Left cardiac atrium (tissue), 4 donors: ENCODE measurements at regions not wholly inside any gene's neighbourhood (a gene's known extent, or its start where the extent isn't known, plus 50 kb on each side); places are given as distances from the start of the nearest gene placed in this dataset.
"Not testable (repeated sequence)": the region's sequence is repeated elsewhere in the genome, so short reads cannot be mapped to it uniquely, and the experiment has no call there.

Experiments used
- ATAC-seq, 2 donors: fragments of 200-7000 bp; cut with Tn5 transposase; one replicate each; pipeline ENCODE4 v1.9.1; 2020; ENCODE audit warnings: mild to moderate bottlenecking in 2 of 2, moderate library complexity in 2 of 2
- DNase-seq: peaks from one replicate; pipeline ENCODE4 v3.0.0-alpha.2; 2020
- intact Hi-C, 2 donors: fragments of 100-400 bp; cut with DNase I; formaldehyde crosslinking; loops; one replicate each; pipeline versions ENCODE4 v1.14.1 to v1.15.1; 2022 to 2023
- donor health status: DM: no; HTN: yes; CAD: no.
- donor health status: DM: no; HTN: yes; CAD: no; lungs with severe emphysema.
- donor health status: DM: yes; HTN: yes; CAD: no.
- donor health status: Dilated cardiomyopathy.

DNA sequence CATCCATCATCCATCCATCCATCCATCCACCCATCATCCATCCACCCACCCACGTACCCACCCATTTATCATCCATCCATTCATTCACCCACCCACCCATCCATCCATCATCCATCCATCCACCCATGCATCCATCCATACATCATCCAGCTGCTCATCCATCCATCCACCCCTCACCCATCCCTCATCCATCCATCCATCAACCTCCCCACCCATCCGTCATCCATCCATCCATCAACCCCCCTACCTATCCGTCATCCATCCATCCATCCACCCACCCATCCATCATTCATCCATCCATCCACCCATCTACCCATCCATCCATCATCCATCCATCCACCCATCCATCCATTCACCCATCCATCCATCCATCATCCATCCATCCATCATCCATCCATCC lies 306.2 kb upstream of the SFSWAP start:
- DNase-seq (no peak), ATAC-seq (no peak)
- intact Hi-C loops, result no loop called here

DNA sequence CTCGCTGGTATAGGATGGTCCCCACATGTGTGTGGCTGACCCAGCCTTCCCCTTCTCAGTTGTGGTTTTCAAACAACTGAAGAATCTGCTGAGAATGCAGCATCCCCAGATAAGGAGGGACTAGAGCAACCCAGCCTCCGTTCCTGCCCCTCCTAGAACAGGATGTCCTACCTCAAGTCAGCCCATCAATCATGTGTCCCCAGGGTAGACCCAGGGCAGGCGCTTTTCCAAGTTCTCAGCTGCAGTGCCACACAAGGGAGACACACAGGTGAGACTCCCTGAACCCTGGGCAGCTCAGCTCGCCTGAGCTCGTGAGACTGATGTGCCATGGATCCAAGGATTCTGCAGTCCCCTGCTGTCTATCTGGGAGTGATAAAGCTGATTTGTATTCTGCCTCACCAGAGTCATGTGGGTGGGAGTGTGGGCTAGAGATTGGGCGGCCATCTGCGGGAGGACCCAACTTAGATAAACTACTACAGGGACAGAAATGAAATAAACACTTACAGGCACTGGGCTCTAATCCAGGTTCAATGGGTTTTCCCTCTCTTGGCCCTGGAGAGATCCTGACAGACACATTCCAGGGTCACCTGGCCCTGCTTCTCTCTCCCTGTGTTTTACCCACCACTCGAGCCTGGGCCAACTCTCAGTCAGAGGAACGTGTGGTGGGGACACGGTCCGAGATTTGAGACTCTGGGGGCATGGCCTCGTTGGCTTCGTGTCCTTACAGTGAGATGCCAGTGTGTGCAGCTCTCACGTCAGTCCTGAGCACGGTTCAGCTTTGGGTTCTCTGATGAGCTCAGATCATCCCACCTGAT lies 303.5 kb upstream of the SFSWAP start:
- ATAC-seq (no peak), DNase-seq (no peak)
- intact Hi-C loops, result no loop called here

DNA sequence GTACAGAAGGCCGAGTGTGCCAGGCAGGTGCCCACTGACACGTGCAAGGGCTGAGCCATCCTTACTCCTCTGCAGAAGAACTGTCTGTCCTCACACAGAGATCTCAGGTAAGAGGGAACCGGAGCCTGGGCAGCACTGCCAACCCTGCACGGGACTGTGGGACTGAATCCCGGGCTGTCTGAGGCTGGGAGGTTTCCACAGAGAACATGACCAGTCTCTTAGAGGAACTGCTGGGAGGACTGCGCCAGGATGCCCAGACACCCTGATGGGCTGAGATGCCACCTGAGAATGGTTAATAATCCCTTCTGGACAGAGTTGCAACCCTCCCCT lies 302.9 kb upstream of the SFSWAP start:
- DNase-seq (no peak), ATAC-seq (no peak)
- intact Hi-C loops, result no loop called here

DNA sequence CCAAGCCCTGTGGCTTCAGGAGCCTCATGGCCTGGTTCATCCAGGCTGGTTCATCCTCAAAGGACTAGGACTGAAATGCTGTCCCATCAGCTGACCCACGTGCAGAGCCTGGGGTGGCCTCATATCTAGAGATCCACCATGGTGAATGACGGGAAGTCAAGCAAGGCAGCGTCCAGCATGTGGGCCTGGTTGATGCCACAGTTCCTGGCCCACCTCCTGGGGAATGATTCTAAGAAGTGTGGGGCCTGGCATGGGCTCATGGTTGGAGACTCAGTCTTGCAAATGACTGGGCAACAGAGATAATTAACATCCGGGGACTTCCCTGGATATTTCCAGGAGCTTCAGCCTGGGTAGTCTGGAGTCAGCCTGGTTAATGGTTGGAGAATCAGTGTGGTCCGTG lies 302.4 kb upstream of the SFSWAP start:
- intact Hi-C loops, result no loop called here
- DNase-seq (no peak), ATAC-seq (no peak)

DNA sequence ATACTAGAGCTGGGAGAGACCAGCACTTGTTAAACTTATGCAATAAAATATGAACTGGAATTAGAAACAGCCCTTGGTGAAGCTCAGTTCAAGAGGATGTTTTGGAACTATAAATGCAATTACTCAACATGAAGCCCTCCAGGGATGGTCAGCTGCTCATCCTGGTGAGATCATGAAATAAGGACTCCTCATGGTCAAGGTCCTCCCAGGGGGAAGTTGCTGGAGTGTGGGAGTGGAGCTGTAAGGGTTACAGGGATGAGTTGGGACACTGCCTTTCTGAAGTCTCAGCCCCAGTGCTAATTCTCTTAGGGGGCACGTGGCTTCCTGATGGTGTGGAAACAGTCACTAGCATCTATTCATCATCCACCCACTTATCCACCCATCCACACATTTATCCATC lies 301.7 kb upstream of the SFSWAP start:
- DNase-seq, result no peak
- intact Hi-C loops, result no loop called here
- ATAC-seq, result no peak

DNA sequence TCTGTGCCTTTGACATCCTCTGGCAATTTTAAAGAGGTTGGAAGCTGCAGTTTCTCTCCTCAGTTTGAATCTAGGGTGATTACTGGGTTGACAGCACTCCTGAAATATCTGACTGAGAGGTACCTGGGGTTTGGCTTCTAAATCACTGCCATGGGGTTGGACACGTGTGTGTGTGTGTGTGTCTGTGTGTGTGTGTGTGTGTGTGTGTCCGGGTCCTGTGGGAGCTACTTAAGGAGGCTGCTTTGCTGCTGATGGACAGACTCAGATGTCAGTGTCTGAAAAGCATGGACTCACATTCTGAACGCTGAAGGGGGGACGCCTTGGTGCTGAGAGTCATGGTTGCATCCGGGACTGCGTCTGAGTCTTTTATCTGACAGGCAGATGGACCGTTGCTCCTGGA lies 299.1 kb upstream of the SFSWAP start:
- DNase-seq, ATAC-seq, intact Hi-C loops: not testable (repeated sequence)

DNA sequence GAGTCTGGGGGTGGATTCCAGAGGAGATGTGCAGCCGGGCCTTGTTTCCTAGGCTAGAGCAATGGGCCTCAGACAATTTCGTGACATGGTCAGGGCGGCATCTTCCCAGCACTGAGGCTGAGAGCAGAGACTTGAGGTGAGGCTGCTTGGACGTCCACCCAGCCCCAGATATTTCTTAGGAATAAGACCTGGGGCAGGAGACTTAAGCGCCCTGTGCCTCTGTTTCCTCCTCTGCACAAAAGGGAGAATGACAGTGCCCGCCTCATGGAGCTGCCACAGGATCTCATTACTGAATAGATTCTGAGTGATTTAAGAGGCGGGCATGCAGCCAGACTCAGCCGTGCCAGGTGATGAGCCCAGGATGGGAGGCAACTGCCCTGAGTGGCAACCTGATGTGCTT lies 297.9 kb upstream of the SFSWAP start:
- no peak for DNase-seq
- no peak for ATAC-seq
- intact Hi-C loops, result no loop called here

DNA sequence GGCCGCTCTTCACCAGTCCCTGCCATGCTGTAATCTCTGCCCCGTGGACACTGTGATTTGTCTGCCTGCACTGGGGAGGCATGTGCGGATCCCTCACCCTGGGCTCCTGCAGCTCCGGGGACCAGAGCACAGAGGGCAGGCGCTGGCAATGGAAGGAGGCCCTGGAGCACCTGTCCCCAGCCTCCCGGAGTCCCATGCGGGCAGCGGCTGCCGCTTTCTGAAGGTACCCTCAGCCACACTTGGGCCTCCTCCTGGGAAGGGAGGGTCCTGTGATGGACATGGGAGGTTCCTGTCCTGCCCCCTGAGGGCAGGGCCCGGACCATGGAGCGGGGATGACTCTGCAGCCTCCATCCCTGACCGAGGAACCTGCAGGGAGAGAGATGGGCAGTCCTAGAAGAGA lies 297.4 kb upstream of the SFSWAP start:
- DNase-seq, result no peak
- intact Hi-C loops, result no loop called here
- ATAC-seq, result no peak

DNA sequence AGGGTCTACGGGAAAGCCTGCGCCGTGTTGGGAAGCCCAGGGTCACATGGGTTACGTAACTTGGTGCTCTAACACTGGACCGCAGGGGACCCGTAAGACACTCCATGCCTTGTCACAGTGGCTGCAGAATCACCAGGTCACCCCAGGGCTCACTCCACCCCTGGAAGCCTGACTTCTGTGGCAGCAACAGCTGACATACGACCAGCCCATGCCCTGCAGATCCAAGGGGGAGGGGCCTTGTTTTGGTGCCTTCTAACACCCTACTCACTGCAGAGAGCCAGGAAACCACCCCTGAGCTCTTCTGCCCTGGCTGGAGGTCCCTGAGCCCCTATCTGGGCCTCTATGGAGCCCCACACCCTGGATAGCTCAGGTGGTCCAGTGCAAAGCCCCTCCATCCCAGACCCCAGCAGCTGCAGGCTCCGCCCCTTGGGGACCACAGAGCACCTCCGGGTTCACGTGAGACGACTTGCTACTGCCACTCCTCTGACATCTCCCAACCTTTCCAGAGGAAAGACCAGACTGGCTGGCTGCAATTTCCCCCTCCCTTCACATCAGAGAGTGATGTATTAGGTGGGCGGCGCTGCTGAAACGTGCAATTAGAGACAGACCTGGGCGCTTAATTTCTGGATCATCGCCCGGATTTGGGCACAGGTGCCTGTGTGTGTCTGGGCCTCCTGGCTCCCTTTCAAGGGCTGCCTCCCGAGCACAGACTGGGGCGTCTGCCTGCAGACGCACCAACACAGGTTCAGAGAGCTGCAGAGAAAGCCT lies 296.6 kb upstream of the SFSWAP start:
- ATAC-seq, intact Hi-C loops: not testable (repeated sequence)

DNA sequence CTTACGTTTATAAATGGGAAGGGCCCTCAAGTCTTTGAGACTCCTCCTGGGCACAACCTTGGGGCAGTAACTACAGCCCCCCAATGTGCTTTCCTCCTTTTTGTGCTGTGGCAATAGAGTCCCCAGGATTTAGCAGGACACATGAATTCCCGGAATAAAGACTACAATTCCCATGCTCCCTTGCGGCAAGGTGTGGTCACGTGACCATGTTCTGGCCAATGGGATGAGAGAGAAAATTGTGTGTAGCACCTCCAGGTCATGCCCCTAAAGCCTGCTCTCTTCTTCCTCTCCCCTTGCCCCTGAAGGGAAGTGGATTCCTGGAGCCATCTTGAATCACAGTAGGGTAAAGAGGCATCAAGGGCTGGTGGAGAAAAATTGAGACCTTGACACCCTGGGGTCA lies 295.1 kb upstream of the SFSWAP start:
- no peak for DNase-seq
- intact Hi-C loops, result no loop called here
- no peak for ATAC-seq

More for the DNA sequence above, 296.6 kb upstream of the SFSWAP start:
- DNase-seq, result not testable (repeated sequence)

DNA sequence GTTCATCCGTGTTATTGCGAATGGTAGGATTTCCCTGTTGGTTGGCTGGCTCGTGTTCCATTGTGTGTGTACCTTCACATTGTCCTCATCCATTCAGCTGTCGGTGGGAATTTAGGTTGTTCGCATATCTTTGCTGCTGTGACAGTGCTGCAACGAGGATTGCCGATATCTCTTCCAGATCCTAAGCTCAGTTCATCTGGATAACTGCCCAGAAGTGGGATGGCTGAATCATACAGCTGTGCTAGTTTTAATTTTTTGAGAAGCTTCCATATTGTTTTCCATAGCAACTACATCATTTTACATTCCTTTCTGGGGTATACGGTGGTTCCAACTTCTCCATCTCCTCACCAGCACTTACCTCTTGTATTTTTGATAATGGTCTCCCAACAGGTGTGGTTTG lies 292.8 kb upstream of the SFSWAP start:
- ATAC-seq (no peak), DNase-seq (no peak)
- intact Hi-C loops, result no loop called here

DNA sequence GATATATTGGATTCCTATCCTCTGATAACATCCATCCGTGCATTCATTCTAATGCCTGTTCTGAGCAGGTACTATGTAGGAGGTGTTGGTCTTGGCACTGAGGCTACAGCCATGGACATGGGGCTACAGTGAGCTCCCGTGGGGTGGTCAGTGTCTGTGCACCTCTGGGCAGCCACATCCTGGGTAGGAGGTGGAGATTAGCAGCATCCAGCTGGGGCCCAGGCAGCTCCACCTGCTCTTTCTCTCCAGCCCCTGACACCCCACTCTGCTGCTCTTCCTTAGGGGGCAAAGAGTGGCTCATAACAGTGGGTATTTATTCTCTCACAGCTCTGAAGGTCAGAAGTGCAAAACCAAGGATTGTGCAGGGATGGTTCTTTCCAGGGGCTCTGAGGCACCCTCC lies 292.0 kb upstream of the SFSWAP start:
- intact Hi-C loops, result no loop called here
- DNase-seq (no peak), ATAC-seq (no peak)

DNA sequence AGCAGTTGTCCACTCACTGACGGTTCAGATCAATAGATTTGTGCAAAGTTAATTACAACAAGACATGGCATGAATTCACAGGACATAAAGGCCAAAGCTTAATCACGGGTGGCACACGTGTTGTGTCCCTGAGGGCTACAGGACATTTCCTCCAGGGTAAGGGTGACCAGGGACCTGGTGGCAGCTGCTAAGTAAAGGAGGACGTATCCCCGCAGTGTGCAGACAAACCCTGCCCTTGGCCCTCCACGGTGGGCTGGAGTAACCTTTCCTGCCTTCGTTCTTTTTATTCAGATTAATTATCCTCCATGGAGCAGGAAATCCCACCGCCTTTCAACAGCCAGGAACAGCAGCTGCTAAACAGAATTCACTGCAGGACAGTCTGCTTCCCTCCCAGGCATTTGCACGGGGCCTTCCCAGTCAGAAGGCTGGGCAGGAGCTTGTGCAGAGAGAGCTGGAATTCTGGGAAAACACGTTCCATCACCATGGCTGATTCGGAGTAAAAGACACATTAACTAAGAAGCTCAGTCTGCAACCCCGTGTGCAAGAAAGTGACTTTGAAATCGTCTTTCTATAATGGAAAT lies 289.9 kb upstream of the SFSWAP start:
- DNase-seq, result no peak
- ATAC-seq, result no peak
- intact Hi-C loops, result no loop called here

DNA sequence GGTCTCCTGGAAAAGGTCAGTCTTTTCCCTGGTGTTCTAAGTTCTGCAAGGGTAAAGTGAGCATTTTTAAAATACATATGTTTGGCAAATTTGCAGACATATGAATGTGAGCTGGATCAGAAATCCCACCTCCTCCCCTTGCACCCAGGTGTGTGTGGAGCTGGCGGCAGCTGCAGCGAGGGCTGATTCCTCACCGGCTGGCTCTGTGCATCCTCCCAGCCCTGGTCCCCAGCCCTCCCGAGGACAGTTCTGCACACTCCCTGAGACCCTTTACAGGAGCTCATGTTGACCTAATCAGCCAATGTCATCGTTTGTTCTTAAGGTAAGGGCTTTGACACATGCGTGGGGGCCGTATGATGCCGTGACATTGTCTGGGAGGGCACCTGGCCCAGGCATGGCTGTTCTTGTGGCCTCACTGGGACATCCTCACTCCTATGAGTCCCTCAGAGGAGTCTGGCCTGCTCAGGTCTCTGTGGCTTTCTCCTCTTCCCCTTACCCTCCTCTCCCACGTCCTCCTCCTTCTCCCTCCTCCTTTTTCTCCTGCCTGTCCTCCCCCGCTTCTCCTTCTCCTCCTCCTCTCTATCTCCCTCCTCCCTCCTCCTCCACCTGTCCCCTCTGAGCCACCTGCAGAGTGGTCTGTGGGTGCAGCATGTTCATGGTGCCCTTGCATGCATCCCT lies 289.2 kb upstream of the SFSWAP start:
- ATAC-seq (no peak), DNase-seq (no peak)
- intact Hi-C loops, result no loop called here

DNA sequence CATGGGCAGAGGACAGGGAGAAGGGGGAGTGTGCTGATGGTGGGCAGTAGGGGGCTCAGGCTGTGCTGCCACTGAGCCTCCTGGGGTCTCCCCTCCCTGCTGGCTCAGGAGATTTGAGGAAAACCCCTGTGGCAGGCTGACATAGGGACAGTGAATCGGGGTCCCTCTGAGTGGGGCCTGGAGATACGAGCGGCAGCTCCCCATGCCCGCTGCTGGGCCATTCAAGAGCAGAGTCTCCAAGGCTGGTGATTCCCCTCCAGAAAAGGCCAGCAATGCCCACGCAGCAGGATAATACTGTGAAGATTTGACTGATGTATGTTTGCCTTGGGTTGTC lies 288.7 kb upstream of the SFSWAP start:
- intact Hi-C loops, result no loop called here
- no peak for ATAC-seq
- DNase-seq, result no peak

DNA sequence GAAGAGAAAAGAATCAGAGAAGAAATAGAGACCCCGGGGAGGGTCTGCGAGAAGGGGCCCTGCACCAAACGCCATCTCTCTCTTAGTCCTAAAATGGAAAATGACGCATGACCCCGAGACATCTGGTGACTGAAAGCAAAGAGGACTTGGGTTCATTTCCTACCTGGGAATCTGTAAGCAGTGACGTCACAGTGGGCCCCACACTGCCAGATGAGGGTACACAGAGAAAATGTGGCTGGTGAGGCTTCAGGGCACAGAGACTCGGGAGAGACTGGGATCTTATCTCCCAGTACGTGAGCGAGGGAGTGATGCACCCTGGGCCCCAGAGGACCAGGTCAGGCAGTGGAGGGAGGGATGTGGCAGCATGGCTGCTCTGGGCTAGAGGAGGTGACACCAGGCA lies 288.1 kb upstream of the SFSWAP start:
- ATAC-seq (no peak), DNase-seq (no peak)
- intact Hi-C loops, result no loop called here

DNA sequence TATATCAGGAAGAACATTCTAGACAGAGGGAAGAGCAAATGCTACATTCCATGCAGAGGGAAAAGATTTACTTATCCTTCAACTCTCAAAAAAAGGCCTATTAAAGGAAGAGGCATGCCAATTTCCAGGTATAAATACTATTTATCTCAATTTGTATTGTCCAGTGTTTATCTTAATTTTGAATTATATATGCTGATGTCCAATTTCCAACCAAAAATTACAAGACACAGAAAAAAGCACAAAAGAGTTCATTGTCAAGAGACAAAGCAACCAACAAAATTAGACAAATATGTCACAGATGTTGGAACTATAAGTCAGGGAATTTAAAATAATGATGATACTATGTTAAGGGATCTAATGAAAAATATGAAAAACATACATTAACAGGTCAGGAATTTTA lies 286.6 kb upstream of the SFSWAP start:
- DNase-seq (no peak), ATAC-seq (no peak)
- intact Hi-C loops, result no loop called here

DNA sequence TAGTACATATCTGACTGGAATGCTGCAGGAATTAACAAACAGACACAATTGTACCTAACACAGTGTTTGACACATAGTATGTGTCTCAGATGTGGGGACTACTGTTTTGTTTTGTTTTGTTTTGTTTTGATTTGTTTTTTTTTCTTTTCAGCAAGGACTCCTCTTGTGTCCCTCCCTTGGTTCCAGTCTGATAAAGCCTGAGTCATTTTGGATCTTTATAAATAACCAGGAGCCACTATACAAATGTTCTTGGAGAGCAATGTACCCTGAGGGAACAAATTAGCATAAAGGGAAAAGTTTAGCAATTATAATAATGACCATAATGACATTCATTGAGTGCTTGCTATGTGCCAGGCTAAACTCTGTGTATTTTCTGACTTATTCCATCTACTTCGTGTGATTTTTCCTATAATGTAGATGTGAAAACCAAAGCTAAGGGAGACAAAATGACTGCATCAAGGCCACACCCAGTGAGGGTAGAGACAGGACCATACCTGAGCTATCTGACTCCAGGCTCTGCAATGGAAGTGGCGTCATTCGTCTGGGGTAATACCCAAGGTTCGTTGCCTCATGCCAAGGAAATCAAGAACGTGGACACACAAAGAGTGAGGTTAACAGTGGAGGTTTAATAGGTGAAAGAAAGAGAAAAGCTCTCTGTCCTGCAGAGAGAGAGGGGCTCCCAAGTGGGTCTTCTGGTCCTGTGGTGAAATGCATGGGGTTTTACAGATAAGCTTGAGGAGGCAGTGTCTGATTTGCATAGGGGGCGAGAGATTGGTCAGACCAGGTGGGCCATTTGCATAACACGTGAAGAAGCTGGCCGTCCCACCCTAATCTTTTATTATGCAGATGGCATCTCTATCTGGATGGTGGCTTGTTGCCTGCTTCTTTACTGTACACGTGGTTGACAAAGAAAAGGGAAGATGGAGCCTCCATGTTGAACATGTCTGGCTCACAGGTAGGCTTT lies 285.5 kb upstream of the SFSWAP start:
- intact Hi-C loops, result no loop called here
- ATAC-seq (no peak), DNase-seq (no peak)

DNA sequence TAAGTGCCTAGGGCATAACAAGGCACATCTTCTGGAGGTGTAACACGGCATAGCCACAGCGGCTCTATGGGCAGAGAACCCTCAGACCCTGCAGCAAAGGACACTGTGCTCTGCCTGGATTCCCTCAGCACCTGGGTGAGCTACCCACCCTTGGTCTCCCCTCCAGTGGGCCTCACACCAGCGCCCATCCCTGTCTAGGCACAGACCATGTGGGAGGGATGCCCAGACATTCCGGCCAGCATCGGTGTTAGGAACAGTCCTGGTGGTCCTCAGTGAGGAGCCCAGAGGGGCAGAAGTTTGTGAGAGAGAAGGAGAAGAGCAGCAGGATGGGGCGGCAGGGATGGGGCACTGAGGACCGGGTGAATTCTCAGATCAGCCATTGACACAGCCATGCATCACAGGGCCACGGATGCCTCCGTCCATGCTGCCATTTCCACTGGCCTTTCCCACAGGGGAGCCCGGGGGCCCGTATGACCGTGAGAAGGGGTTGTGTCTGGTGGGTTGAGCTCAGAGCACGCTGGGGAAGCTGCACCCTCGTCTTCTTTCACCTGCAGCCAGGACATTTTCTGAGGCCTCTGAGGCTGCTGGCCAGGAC lies 282.7 kb upstream of the SFSWAP start:
- DNase-seq (no peak), ATAC-seq (no peak)
- intact Hi-C loops, result no loop called here
